HCT116 (cell line): ENCODE measurements at regions not wholly inside any gene's neighbourhood (a gene's known extent, or its start where the extent isn't known, plus 50 kb on each side); places are given as distances from the start of the nearest gene placed in this dataset.

Source experiments
- ATAC-seq: fragments of 200-7000 bp; cut with Tn5 transposase; 2 replicates; pipeline ENCODE4 v1.9.1; 2020; ENCODE audit warnings: mild to moderate bottlenecking, moderate library complexity
- BruUV-seq: library from RNA; stranded (reverse); fragments of 400-500 nt; replicated peaks from 2 replicates; lab custom pipeline; 2021; lab: Mats Ljungman, UMichigan
- CTCF ChIA-PET: fragments of 300-600 bp; sonication (Branson Sonifier 250); formaldehyde crosslinking; loops from one replicate; lab custom pipeline; 2021; ENCODE audit warnings: antibody characterized with exemption; lab: Charles Lee
- POLR2A ChIA-PET: fragments of 300-600, 350-600 bp; sonication (Branson Sonifier 250); formaldehyde crosslinking; loops from one replicate; lab custom pipeline; 2021; ENCODE audit warnings: antibody characterized with exemption; lab: Charles Lee
- RAD21 ChIA-PET, 2 experiments: fragments of 300-600 bp; sonication (Branson Sonifier 250); formaldehyde crosslinking; loops; one replicate each; lab custom pipeline; 2023; ENCODE audit warnings: low total read pairs in 2 of 2; ENCODE audit not compliant: uncharacterized antibody in 2 of 2, unreplicated experiment in 2 of 2, low non-redundant PET in 1 of 2; lab: Charles Lee
- DNase-seq: peaks from one replicate; pipeline ENCODE4 v3.0.0-alpha.2; 2010; ENCODE audit warnings: low read depth, low spot score
- H2AFZ ChIP-seq: fragments of 200-600 bp; shearing (Covaris generic), sonication (generic); 2 replicates; pipeline ENCODE4 v1.6.1; 2017; ENCODE audit warnings: low read depth, mixed run types, mixed read lengths, antibody characterized with exemption, low read length; ENCODE audit not compliant: poor library complexity, severe bottlenecking
- H3K27ac ChIP-seq: 2 replicates; pipeline ENCODE4 v1.5.1; 2012; ENCODE audit warnings: low read depth, low read length
- H3K27me3 ChIP-seq: fragments of 200-600 bp; sonication (generic); 2 replicates; pipeline ENCODE4 v1.6.1; 2016; ENCODE audit warnings: mixed run types, low read length, mixed read lengths; ENCODE audit not compliant: insufficient read depth
- H3K36me3 ChIP-seq, 2 experiments: fragments of 200-500 bp in 1 of 2; fragments of 200-600 bp in 1 of 2; sonication (Bioruptor generic) in 1 of 2; sonication (generic) in 1 of 2; 2 replicates each; pipeline versions ENCODE4 v1.5.1 to v1.6.1; 2014 to 2016; ENCODE audit warnings: low read length in 2 of 2, inconsistent platforms in 1 of 2, mixed read lengths in 1 of 2, mixed run types in 1 of 2; ENCODE audit not compliant: insufficient read depth in 2 of 2, control insufficient read depth in 1 of 2
- H3K4me1 ChIP-seq, 2 experiments: fragments of 200-600 bp in 1 of 2; sonication (generic) in 1 of 2; 2 replicates each; pipeline versions ENCODE4 v1.5.1 to v1.6.1; 2012 to 2017; ENCODE audit warnings: low read length in 2 of 2, inconsistent platforms in 1 of 2, mild to moderate bottlenecking in 1 of 2, mixed read lengths in 1 of 2, mixed run types in 1 of 2, moderate library complexity in 1 of 2; ENCODE audit not compliant: insufficient read depth in 2 of 2, control insufficient read depth in 1 of 2
- H3K4me2 ChIP-seq: fragments of 200-600 bp; sonication (generic); 2 replicates; pipeline ENCODE4 v1.6.1; 2017; ENCODE audit warnings: mixed run types, low read length, mixed read lengths
- H3K4me3 ChIP-seq, 2 experiments: fragments of 200-600 bp in 1 of 2; sonication (generic) in 1 of 2; replicated peaks in 1 of 2; 2 replicates each; pipeline ENCODE4 v1.5.1; 2011 to 2016; ENCODE audit warnings: low read length in 2 of 2, control low read depth in 1 of 2, low read depth in 1 of 2, mild to moderate bottlenecking in 1 of 2, mixed read lengths in 1 of 2, mixed run types in 1 of 2
- H3K79me2 ChIP-seq: fragments of 200-600 bp; sonication (generic); 2 replicates; pipeline ENCODE4 v1.6.1; 2017; ENCODE audit warnings: mild to moderate bottlenecking, mixed run types, low read length, moderate library complexity, mixed read lengths; ENCODE audit not compliant: insufficient read depth
- H3K9ac ChIP-seq: fragments of 200-600 bp; sonication (generic); 2 replicates; pipeline ENCODE4 v1.6.1; 2016; ENCODE audit warnings: low read length, mixed read lengths
- H3K9me2 ChIP-seq: fragments of 200-600 bp; sonication (generic), shearing (Covaris generic); 2 replicates; pipeline ENCODE4 v1.6.1; 2017; ENCODE audit warnings: mixed run types, mild to moderate bottlenecking, moderate library complexity; ENCODE audit not compliant: insufficient read depth
- H3K9me3 ChIP-seq, 2 experiments: fragments of 200-500 bp in 1 of 2; fragments of 200-600 bp in 1 of 2; sonication (Bioruptor generic) in 1 of 2; sonication (generic) in 1 of 2; 2 replicates each; pipeline ENCODE4 v1.6.1; 2014 to 2017; ENCODE audit warnings: low read length in 2 of 2, mixed read lengths in 2 of 2, inconsistent platforms in 1 of 2, low read depth in 1 of 2, mild to moderate bottlenecking in 1 of 2, mixed run types in 1 of 2, moderate library complexity in 1 of 2; ENCODE audit not compliant: control insufficient read depth in 1 of 2, insufficient read depth in 1 of 2
- H4K20me1 ChIP-seq: fragments of 200-600 bp; sonication (generic), shearing (Covaris generic); 2 replicates; pipeline ENCODE4 v1.6.1; 2017; ENCODE audit warnings: mixed run types, mild to moderate bottlenecking, moderate library complexity; ENCODE audit not compliant: insufficient read depth
- CBX3 ChIP-seq: IDR thresholded peaks from 2 replicates; pipeline ENCODE4 v1.6.1; 2012; ENCODE audit warnings: low read depth
- CEBPB ChIP-seq: IDR thresholded peaks from 2 replicates; pipeline ENCODE4 v1.6.1; 2012; ENCODE audit warnings: low read depth
- EGR1 ChIP-seq: IDR thresholded peaks from 2 replicates; pipeline ENCODE4 v1.6.1; 2012; ENCODE audit warnings: low read depth
- ELF1 ChIP-seq: IDR thresholded peaks from 2 replicates; pipeline ENCODE4 v1.6.1; 2012; ENCODE audit warnings: low read depth, borderline replicate concordance
- EZH2 ChIP-seq: fragments of 200-600 bp; sonication (generic); IDR thresholded peaks from 2 replicates; pipeline ENCODE4 v1.6.1; 2017; ENCODE audit warnings: antibody characterized with exemption, mixed run types
- POLR2A ChIP-seq: IDR thresholded peaks from 2 replicates; pipeline ENCODE4 v1.7.0; 2011; ENCODE audit warnings: borderline replicate concordance; ENCODE audit not compliant: insufficient read depth, insufficient read length; ENCODE audit errors: extremely low read depth
- POLR2AphosphoS5 ChIP-seq: IDR thresholded peaks from 2 replicates; pipeline ENCODE4 v1.6.1; 2011; ENCODE audit warnings: mild to moderate bottlenecking, low read depth, low read length, moderate library complexity
- SP1 ChIP-seq: IDR thresholded peaks from 2 replicates; pipeline ENCODE4 v1.6.1; 2012; ENCODE audit warnings: low read depth
- SRF ChIP-seq: IDR thresholded peaks from 2 replicates; pipeline ENCODE4 v1.6.1; 2012; ENCODE audit warnings: low read depth
- YY1 ChIP-seq: IDR thresholded peaks from 2 replicates; pipeline ENCODE4 v1.6.1; 2011; ENCODE audit warnings: low read length, low read depth, moderate library complexity, mild to moderate bottlenecking; ENCODE audit not compliant: insufficient replicate concordance; ENCODE audit errors: extremely low read depth
- ZFX ChIP-seq: fragments of 450-650 bp; IDR thresholded peaks from 2 replicates; pipeline ENCODE4 v1.6.1; 2017
- intact Hi-C: fragments of 100-400 bp; cut with micrococcal nuclease; formaldehyde crosslinking; loops from 2 replicates; pipeline ENCODE4 v1.10.0; 2022
- TF ChIP-seq, protein P1 (sequence below): IDR thresholded peaks from 2 replicates; pipeline ENCODE4 v1.6.1; 2012
- TF ChIP-seq, protein P2 (sequence below): IDR thresholded peaks from 2 replicates; pipeline ENCODE4 v1.6.1; 2012; ENCODE audit warnings: low read depth
- TF ChIP-seq, protein P3 (sequence below): IDR thresholded peaks from 2 replicates; pipeline ENCODE4 v1.6.1; 2011; ENCODE audit warnings: mild to moderate bottlenecking, low read length, moderate library complexity; ENCODE audit not compliant: insufficient replicate concordance; ENCODE audit errors: extremely low read depth

DNA sequence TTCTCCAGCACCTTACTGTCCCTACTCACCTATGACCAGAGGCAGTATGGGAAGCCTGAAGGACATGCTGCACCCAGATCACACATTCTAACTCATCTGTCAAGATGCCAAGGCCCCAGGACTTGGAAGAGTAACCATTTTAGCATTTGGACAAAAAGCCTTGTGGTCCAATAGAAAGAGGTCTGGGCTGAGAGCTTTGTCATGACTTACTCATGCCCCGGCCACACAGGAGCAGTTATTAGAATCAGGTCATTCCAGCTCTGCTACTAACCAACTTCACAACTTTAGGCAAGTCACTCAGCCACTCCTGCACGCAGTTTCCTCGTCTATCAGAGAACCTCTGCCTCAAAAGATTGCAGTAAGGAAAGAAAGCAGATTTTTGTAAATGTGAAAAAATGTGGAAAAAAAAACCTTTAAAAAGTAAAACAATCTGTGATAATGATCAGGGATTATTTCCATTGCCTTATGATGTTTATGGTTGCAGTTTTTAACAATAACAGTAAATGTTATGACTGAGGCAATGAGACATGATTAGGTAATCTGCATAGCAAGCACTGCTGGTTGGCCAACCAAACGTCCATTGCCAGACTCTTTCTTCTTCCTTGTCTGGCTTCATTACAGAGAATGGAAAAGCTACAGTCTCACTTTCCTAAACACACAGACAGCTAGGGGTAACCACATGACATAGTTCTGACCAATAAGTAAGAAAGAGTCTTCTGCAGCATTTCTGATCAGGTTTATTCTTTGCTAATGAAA is 255.4 kb upstream of the CHAC2 start:
- CTCF ChIA-PET, result no interaction called here
- H3K36me3 ChIP-seq, result no peaks in the 10 kb centered on the region
- ATAC-seq (no peak), DNase-seq (no peak)
- no peak overlapping the region for H3K27ac ChIP-seq
- TF ChIP-seq, protein P1, sequence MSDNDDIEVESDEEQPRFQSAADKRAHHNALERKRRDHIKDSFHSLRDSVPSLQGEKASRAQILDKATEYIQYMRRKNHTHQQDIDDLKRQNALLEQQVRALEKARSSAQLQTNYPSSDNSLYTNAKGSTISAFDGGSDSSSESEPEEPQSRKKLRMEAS, result no peak
- TF ChIP-seq EGR1 (no peak), SP1 (no peak), EZH2 (no peak), POLR2AphosphoS5 (no peak), POLR2A (no peak), YY1 (no peak), ZFX (no peak), CBX3 (no peak), SRF (no peak), CEBPB (no peak), ELF1 (no peak)
- TF ChIP-seq, protein P2, sequence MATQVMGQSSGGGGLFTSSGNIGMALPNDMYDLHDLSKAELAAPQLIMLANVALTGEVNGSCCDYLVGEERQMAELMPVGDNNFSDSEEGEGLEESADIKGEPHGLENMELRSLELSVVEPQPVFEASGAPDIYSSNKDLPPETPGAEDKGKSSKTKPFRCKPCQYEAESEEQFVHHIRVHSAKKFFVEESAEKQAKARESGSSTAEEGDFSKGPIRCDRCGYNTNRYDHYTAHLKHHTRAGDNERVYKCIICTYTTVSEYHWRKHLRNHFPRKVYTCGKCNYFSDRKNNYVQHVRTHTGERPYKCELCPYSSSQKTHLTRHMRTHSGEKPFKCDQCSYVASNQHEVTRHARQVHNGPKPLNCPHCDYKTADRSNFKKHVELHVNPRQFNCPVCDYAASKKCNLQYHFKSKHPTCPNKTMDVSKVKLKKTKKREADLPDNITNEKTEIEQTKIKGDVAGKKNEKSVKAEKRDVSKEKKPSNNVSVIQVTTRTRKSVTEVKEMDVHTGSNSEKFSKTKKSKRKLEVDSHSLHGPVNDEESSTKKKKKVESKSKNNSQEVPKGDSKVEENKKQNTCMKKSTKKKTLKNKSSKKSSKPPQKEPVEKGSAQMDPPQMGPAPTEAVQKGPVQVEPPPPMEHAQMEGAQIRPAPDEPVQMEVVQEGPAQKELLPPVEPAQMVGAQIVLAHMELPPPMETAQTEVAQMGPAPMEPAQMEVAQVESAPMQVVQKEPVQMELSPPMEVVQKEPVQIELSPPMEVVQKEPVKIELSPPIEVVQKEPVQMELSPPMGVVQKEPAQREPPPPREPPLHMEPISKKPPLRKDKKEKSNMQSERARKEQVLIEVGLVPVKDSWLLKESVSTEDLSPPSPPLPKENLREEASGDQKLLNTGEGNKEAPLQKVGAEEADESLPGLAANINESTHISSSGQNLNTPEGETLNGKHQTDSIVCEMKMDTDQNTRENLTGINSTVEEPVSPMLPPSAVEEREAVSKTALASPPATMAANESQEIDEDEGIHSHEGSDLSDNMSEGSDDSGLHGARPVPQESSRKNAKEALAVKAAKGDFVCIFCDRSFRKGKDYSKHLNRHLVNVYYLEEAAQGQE, result no peak
- TF ChIP-seq, protein P3, sequence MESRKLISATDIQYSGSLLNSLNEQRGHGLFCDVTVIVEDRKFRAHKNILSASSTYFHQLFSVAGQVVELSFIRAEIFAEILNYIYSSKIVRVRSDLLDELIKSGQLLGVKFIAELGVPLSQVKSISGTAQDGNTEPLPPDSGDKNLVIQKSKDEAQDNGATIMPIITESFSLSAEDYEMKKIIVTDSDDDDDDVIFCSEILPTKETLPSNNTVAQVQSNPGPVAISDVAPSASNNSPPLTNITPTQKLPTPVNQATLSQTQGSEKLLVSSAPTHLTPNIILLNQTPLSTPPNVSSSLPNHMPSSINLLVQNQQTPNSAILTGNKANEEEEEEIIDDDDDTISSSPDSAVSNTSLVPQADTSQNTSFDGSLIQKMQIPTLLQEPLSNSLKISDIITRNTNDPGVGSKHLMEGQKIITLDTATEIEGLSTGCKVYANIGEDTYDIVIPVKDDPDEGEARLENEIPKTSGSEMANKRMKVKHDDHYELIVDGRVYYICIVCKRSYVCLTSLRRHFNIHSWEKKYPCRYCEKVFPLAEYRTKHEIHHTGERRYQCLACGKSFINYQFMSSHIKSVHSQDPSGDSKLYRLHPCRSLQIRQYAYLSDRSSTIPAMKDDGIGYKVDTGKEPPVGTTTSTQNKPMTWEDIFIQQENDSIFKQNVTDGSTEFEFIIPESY, result no peak
- no peak overlapping the region for H3K9ac ChIP-seq
- no peaks in the 10 kb centered on the region for H4K20me1 ChIP-seq
- no peaks in the 10 kb centered on the region for H3K79me2 ChIP-seq
- H3K9me2 ChIP-seq, result no peaks in the 10 kb centered on the region
- H3K27me3 ChIP-seq, result no peaks in the 10 kb centered on the region
- POLR2A ChIA-PET, result no interaction called here
- H2AFZ ChIP-seq, result no peak overlapping the region
- H3K4me1 ChIP-seq, result peaks cover 0 to under 1% of the 10 kb centered on the region in 2 experiments; a peak in 2 of 4 replicates
- RAD21 ChIA-PET, result no interaction called here
- intact Hi-C loops, result no loop called here
- H3K9me3 ChIP-seq, result no peaks in the 10 kb centered on the region
- no peak overlapping the region for H3K4me2 ChIP-seq
- BruUV-seq, result no TSS peak
- no peak overlapping the region for H3K4me3 ChIP-seq
